ENCODE measurements at regions not wholly inside any gene's neighbourhood (a gene's known extent, or its start where the extent isn't known, plus 50 kb on each side); places are given as distances from the start of the nearest gene placed in this dataset.

- Histone ChIP-seq H4K20me1 (ENCODE audit: insufficient read depth) (no peaks in the 10 kb centered on the region), H3K9ac (no peak overlapping the region), H3K4me2 (no peak overlapping the region), H3K27ac (no peak overlapping the region), H3K36me3 (ENCODE audit: insufficient read depth) (no peaks in the 10 kb centered on the region), H2AFZ (ENCODE audit: low read depth) (no peak overlapping the region), H3K79me2 (ENCODE audit: insufficient read depth, low read depth) (no peaks in the 10 kb centered on the region), H3K4me3 (IDR thresholded peaks at IDR 0.05; ENCODE audit: insufficient read depth, low read depth, low read length) (no peak overlapping the region), H3K4me1 (ENCODE audit: low read depth, poor library complexity, severe bottlenecking) (no peaks in the 10 kb centered on the region), H3K27me3 (ENCODE audit: insufficient read depth, low read depth) (no peaks in the 10 kb centered on the region)
- TF ChIP-seq CTCF (conservative IDR thresholded peaks at IDR 0.05; ENCODE audit: low read depth, low read length) = no peak
Observed at GRCh38 chr4:145319751-145320150, 139.4 kb upstream of the OTUD4 start.

GRCh38 chr4:145316897-145317574 is 136.6 kb upstream of the OTUD4 start:
- Histone ChIP-seq H3K36me3 (ENCODE audit: insufficient read depth) (no peaks in the 10 kb centered on the region), H4K20me1 (ENCODE audit: insufficient read depth) (no peaks in the 10 kb centered on the region), H3K79me2 (ENCODE audit: insufficient read depth, low read depth) (no peaks in the 10 kb centered on the region), H2AFZ (ENCODE audit: low read depth) (no peak overlapping the region), H3K4me3 (IDR thresholded peaks at IDR 0.05; ENCODE audit: insufficient read depth, low read depth, low read length) (no peak overlapping the region), H3K27me3 (ENCODE audit: insufficient read depth, low read depth) (no peaks in the 10 kb centered on the region), H3K27ac (no peak overlapping the region), H3K9ac (no peak overlapping the region), H3K4me2 (no peak overlapping the region), H3K4me1 (ENCODE audit: low read depth, poor library complexity, severe bottlenecking) (no peaks in the 10 kb centered on the region)
- TF ChIP-seq CTCF (conservative IDR thresholded peaks at IDR 0.05; ENCODE audit: low read depth, low read length) = no peak

GRCh38 chr4:145315811-145316225 is 135.4 kb upstream of the OTUD4 start:
- H3K4me1 ChIP-seq (ENCODE audit: low read depth, poor library complexity, severe bottlenecking) = no peaks in the 10 kb centered on the region
- no peak overlapping the region for H3K4me2 ChIP-seq
- H3K4me3 ChIP-seq (IDR thresholded peaks at IDR 0.05; ENCODE audit: insufficient read depth, low read depth, low read length) = no peak overlapping the region
- H3K36me3 ChIP-seq (ENCODE audit: insufficient read depth) = no peaks in the 10 kb centered on the region
- no peak overlapping the region for H2AFZ ChIP-seq (ENCODE audit: low read depth)
- H3K27me3 ChIP-seq (ENCODE audit: insufficient read depth, low read depth) = no peaks in the 10 kb centered on the region
- H3K79me2 ChIP-seq (ENCODE audit: insufficient read depth, low read depth) = no peaks in the 10 kb centered on the region
- H4K20me1 ChIP-seq (ENCODE audit: insufficient read depth) = no peaks in the 10 kb centered on the region
- no peak overlapping the region for H3K9ac ChIP-seq
- H3K27ac ChIP-seq = no peak overlapping the region
- TF ChIP-seq CTCF (conservative IDR thresholded peaks at IDR 0.05; ENCODE audit: low read depth, low read length) = no peak

- Histone ChIP-seq H3K4me2 (no peak overlapping the region), H3K9ac (no peak overlapping the region), H4K20me1 (ENCODE audit: insufficient read depth) (no peaks in the 10 kb centered on the region), H2AFZ (ENCODE audit: low read depth) (no peak overlapping the region), H3K27ac (no peak overlapping the region), H3K4me1 (ENCODE audit: low read depth, poor library complexity, severe bottlenecking) (no peaks in the 10 kb centered on the region), H3K36me3 (ENCODE audit: insufficient read depth) (no peaks in the 10 kb centered on the region), H3K4me3 (IDR thresholded peaks at IDR 0.05; ENCODE audit: insufficient read depth, low read depth, low read length) (no peak overlapping the region), H3K27me3 (ENCODE audit: insufficient read depth, low read depth) (no peaks in the 10 kb centered on the region), H3K79me2 (ENCODE audit: insufficient read depth, low read depth) (no peaks in the 10 kb centered on the region)
- no peak for TF ChIP-seq CTCF (conservative IDR thresholded peaks at IDR 0.05; ENCODE audit: low read depth, low read length)
Observed at GRCh38 chr4:145308598-145308997, 128.2 kb upstream of the OTUD4 start.
